GM12892 (cell line): ENCODE measurements at regions not wholly inside any gene's neighbourhood (a gene's known extent, or its start where the extent isn't known, plus 50 kb on each side); places are given as distances from the start of the nearest gene placed in this dataset.

Experiments
- POLR2A ChIP-seq: IDR thresholded peaks from 2 replicates; pipeline ENCODE4 v1.6.1; 2011; ENCODE audit warnings: low read depth, low read length, control low read depth
- POLR2AphosphoS5 ChIP-seq: IDR thresholded peaks from 2 replicates; pipeline ENCODE4 v1.6.1; 2011; ENCODE audit warnings: low read depth, low read length, control low read depth

- TF ChIP-seq POLR2AphosphoS5 (no peak), POLR2A (no peak)
Measured at GRCh38 chr9:78437296-78437695, 140.4 kb downstream of the PSAT1 start.
